B cell (primary cell): ENCODE measurements at regions not wholly inside any gene's neighbourhood (a gene's known extent, or its start where the extent isn't known, plus 50 kb on each side); places are given as distances from the start of the nearest gene placed in this dataset.

ENCODE experiments used
- ATAC-seq: fragments of 200-7000 bp; cut with Tn5 transposase; one replicate; pipeline ENCODE4 v1.10.0; 2021; ENCODE audit warnings: low read depth, mild to moderate bottlenecking, moderate number of reproducible peaks, moderate library complexity
- CTCF ChIA-PET: fragments of 350-600 bp; sonication (Branson Sonifier 250); formaldehyde crosslinking; loops from one replicate; lab custom pipeline; 2021; ENCODE audit warnings: antibody characterized with exemption, inconsistent platforms; lab: Charles Lee
- POLR2A ChIA-PET: fragments of 350-600 bp; sonication (Branson Sonifier 250); formaldehyde crosslinking; loops from one replicate; lab custom pipeline; 2021; ENCODE audit warnings: antibody characterized with exemption; lab: Charles Lee
- DNase-seq: peaks from one replicate; pipeline ENCODE4 v3.0.0; 2013
- H2AFZ ChIP-seq: 2 replicates; pipeline ENCODE4 v1.6.1; 2012; ENCODE audit warnings: mild to moderate bottlenecking, low read depth, low read length; ENCODE audit not compliant: insufficient read depth, poor library complexity, severe bottlenecking
- H3K27ac ChIP-seq, 2 donors: 1 replicate in 1 of 2; 2 replicates in 1 of 2; pipeline ENCODE4 v1.5.1; 2012 to 2013; ENCODE audit warnings: low read length in 2 of 2, mild to moderate bottlenecking in 2 of 2, moderate library complexity in 1 of 2
- H3K27me3 ChIP-seq, 4 experiments: fragments of 200-600 bp in 1 of 4; sonication (generic) in 1 of 4; replicated peaks in 1 of 4; 1 replicate in 2 of 4; 2 replicates in 2 of 4; pipeline versions ENCODE4 v1.6.1 to v1.7.0; 2013 to 2016; ENCODE audit warnings: low read length in 3 of 4, mild to moderate bottlenecking in 2 of 4, mixed read lengths in 1 of 4, moderate library complexity in 1 of 4; ENCODE audit not compliant: insufficient read depth in 4 of 4, control insufficient read depth in 3 of 4; ENCODE audit errors: control extremely low read depth in 1 of 4
- H3K36me3 ChIP-seq, 2 experiments: replicated peaks in 1 of 2; 1 replicate in 1 of 2; 2 replicates in 1 of 2; pipeline versions ENCODE4 v1.6.1 to v1.7.1; 2013; ENCODE audit warnings: low read length in 1 of 2; ENCODE audit not compliant: insufficient read depth in 2 of 2, control insufficient read depth in 1 of 2; ENCODE audit errors: control extremely low read depth in 1 of 2, extremely low read depth in 1 of 2
- H3K4me1 ChIP-seq, 2 donors: fragments of 200-600 bp in 1 of 2; sonication (generic) in 1 of 2; 1 replicate in 1 of 2; 2 replicates in 1 of 2; pipeline versions ENCODE4 v1.5.1 to v1.6.1; 2013 to 2017; ENCODE audit warnings: low read length in 2 of 2; ENCODE audit not compliant: control insufficient read depth in 2 of 2, insufficient read depth in 2 of 2
- H3K4me2 ChIP-seq: replicated peaks from 2 replicates; pipeline ENCODE3; 2012; ENCODE audit warnings: mild to moderate bottlenecking, low read depth, low read length; ENCODE audit not compliant: poor library complexity, severe bottlenecking
- H3K4me3 ChIP-seq, 5 experiments: fragments of 200-600 bp in 1 of 5; sonication (generic) in 1 of 5; 1 replicate in 3 of 5; 2 replicates in 2 of 5; pipeline versions ENCODE4 v1.5.1 to v1.7.0; 2011 to 2016; ENCODE audit warnings: low read length in 4 of 5, mild to moderate bottlenecking in 4 of 5, low read depth in 2 of 5, control low read depth in 1 of 5, moderate library complexity in 1 of 5; ENCODE audit not compliant: insufficient read depth in 1 of 5; ENCODE audit errors: control extremely low read depth in 1 of 5, extremely low read depth in 1 of 5
- H3K79me2 ChIP-seq: fragments of 200-600 bp; sonication (generic); one replicate; pipeline ENCODE4 v1.6.0; 2016; ENCODE audit warnings: low read length; ENCODE audit not compliant: control insufficient read depth, insufficient read depth
- H3K9ac ChIP-seq: fragments of 200-600 bp; sonication (generic); 2 replicates; pipeline ENCODE4 v1.6.1; 2017; ENCODE audit warnings: mild to moderate bottlenecking, low read length, moderate library complexity
- H3K9me3 ChIP-seq, 3 donors: one replicate each; pipeline versions ENCODE4 v1.6.1 to v1.7.1; 2013; ENCODE audit warnings: low read length in 2 of 3; ENCODE audit not compliant: control insufficient read depth in 2 of 3, insufficient read depth in 1 of 3; ENCODE audit errors: control extremely low read depth in 1 of 3
- H4K20me1 ChIP-seq: 2 replicates; pipeline ENCODE4 v1.6.0; 2012; ENCODE audit warnings: mild to moderate bottlenecking, low read length; ENCODE audit not compliant: insufficient read depth, control insufficient read depth, poor library complexity, severe bottlenecking
- H3K27ac Mint-ChIP-seq: one replicate; pipeline ENCODE4 v1.8.0; 2021; ENCODE audit warnings: mixed read lengths
- H3K27me3 Mint-ChIP-seq: one replicate; pipeline ENCODE4 v1.8.0; 2021; ENCODE audit warnings: mixed read lengths
- H3K4me1 Mint-ChIP-seq: one replicate; pipeline ENCODE4 v1.8.0; 2021; ENCODE audit warnings: mixed read lengths
- H3K4me3 Mint-ChIP-seq: one replicate; pipeline ENCODE4 v1.8.0; 2021; ENCODE audit warnings: mixed read lengths
- H3K9me3 Mint-ChIP-seq: one replicate; pipeline ENCODE4 v1.8.0; 2022; ENCODE audit warnings: mixed read lengths; ENCODE audit not compliant: insufficient read depth
- EZH2 ChIP-seq: IDR thresholded peaks from 2 replicates; pipeline ENCODE4 v1.6.1; 2012; ENCODE audit warnings: borderline replicate concordance, low read depth, mild to moderate bottlenecking, moderate library complexity, low read length; ENCODE audit not compliant: insufficient read depth, poor library complexity, severe bottlenecking
- WGBS: methylation state at CpG from one replicate; pipeline ENCODE4 v1.1.5; 2013; ENCODE audit warnings: missing lambda C conversion rate; ENCODE audit not compliant: insufficient coverage; 5-methylcytosine and 5-hydroxymethylcytosine counted together
- intact Hi-C: fragments of 100-400 bp; cut with micrococcal nuclease; formaldehyde crosslinking; loops from one replicate; pipeline ENCODE4 v1.10.0; 2022
- TF ChIP-seq, protein P1 (sequence below): fragments of 200-600 bp; IDR thresholded peaks from one replicate; pipeline ENCODE4 v1.8.0; 2022; ENCODE audit warnings: antibody characterized with exemption, mild to moderate bottlenecking

GRCh38 chr20:39777610-39778009 is 815.5 kb downstream of the DHX35 start:
- no peaks in the 10 kb centered on the region for H3K4me1 Mint-ChIP-seq
- H3K27me3 Mint-ChIP-seq, result no peaks in the 10 kb centered on the region
- Histone ChIP-seq H3K4me1 (no peaks in the 10 kb centered on the region), H2AFZ (no peak overlapping the region), H4K20me1 (no peaks in the 10 kb centered on the region), H3K9me3 (peaks cover 0 to 4% (median 0%) of the 10 kb centered on the region in 3 donors), H3K9ac (no peak overlapping the region), H3K4me3 (no peak overlapping the region), H3K27me3 (no peaks in the 10 kb centered on the region), H3K4me2 (no peak overlapping the region), H3K27ac (no peak overlapping the region), H3K79me2 (no peaks in the 10 kb centered on the region), H3K36me3 (no peaks in the 10 kb centered on the region)
- no peak overlapping the region for H3K4me3 Mint-ChIP-seq
- no peak for ATAC-seq
- H3K9me3 Mint-ChIP-seq, result peaks cover 5% of the 10 kb centered on the region
- H3K27ac Mint-ChIP-seq, result no peak overlapping the region
- POLR2A ChIA-PET, result no interaction called here
- TF ChIP-seq, protein P1, sequence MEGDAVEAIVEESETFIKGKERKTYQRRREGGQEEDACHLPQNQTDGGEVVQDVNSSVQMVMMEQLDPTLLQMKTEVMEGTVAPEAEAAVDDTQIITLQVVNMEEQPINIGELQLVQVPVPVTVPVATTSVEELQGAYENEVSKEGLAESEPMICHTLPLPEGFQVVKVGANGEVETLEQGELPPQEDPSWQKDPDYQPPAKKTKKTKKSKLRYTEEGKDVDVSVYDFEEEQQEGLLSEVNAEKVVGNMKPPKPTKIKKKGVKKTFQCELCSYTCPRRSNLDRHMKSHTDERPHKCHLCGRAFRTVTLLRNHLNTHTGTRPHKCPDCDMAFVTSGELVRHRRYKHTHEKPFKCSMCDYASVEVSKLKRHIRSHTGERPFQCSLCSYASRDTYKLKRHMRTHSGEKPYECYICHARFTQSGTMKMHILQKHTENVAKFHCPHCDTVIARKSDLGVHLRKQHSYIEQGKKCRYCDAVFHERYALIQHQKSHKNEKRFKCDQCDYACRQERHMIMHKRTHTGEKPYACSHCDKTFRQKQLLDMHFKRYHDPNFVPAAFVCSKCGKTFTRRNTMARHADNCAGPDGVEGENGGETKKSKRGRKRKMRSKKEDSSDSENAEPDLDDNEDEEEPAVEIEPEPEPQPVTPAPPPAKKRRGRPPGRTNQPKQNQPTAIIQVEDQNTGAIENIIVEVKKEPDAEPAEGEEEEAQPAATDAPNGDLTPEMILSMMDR, result no peak
- no peak for TF ChIP-seq EZH2
- CTCF ChIA-PET, result no interaction called here
- no peak for DNase-seq
- intact Hi-C loops, result no loop called here

- WGBS, result 35% methylated on average over 3 of the region's 3 CpGs
- no peak for ATAC-seq
Observed at GRCh38 chr20:39775110-39775509, 813.0 kb downstream of the DHX35 start.

More at GRCh38 chr20:39775110-39775509, 813.0 kb downstream of the DHX35 start:
- H3K4me3 ChIP-seq, result no peak overlapping the region
- H2AFZ ChIP-seq, result no peak overlapping the region
- H3K27ac ChIP-seq, result no peak overlapping the region
- no peaks in the 10 kb centered on the region for H3K4me1 ChIP-seq
- H3K9ac ChIP-seq, result no peak overlapping the region
- no peaks in the 10 kb centered on the region for H3K27me3 ChIP-seq
- H3K4me3 Mint-ChIP-seq, result no peak overlapping the region
- no peaks in the 10 kb centered on the region for H4K20me1 ChIP-seq
- H3K9me3 ChIP-seq, result peaks cover 0 to 4% (median under 1%) of the 10 kb centered on the region in 3 donors
- no peaks in the 10 kb centered on the region for H3K79me2 ChIP-seq
- intact Hi-C loops, result no loop called here
- ChIA-PET CTCF (no interaction called here), POLR2A (no interaction called here)
- no peaks in the 10 kb centered on the region for H3K27me3 Mint-ChIP-seq
- peaks cover 2% of the 10 kb centered on the region for H3K9me3 Mint-ChIP-seq
- no peak overlapping the region for H3K27ac Mint-ChIP-seq
- no peak for DNase-seq
- no peak for TF ChIP-seq EZH2
- TF ChIP-seq, protein P1, result no peak
- H3K4me1 Mint-ChIP-seq, result no peaks in the 10 kb centered on the region
- H3K36me3 ChIP-seq, result no peaks in the 10 kb centered on the region
- H3K4me2 ChIP-seq, result no peak overlapping the region
